ENCODE measurements at regions not wholly inside any gene's neighbourhood (a gene's known extent, or its start where the extent isn't known, plus 50 kb on each side); places are given as distances from the start of the nearest gene placed in this dataset.
"Not testable (repeated sequence)": the region's sequence is repeated elsewhere in the genome, so short reads cannot be mapped to it uniquely, and the experiment has no call there.

DNA sequence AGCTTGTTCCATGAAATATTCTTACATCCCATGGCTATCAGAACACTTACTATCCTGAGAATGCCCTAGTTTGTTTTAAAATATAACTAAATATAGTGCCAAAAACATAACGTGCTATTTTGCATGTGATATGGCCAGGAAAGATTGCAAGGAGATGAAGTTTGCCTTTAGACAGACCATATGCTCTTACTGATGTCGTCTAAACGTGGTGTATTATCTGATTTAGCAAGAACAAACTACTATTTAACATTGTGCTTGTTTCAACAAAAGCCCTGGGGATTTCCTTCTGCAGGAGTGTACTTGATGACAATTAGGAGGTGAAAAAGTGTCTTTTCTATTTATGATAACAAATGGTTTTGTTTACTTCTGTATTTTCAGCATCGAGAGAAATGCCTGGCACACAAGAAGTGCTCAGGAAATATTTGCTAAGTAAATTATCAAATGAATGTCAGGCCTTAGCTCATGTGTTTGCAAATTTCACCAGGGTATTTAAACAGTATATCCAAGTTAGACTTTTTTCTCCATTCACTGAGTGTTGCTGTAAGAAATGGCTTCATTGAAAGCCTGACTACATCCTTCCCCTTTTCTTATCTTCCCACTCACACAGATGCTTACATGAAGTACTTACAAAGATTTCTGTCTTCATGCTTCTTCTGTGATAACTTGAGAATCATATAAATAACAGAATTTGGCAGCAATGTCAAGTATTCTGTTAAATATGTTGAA, 1033.6 kb downstream of the CDH8 start:
- Mint-ChIP-seq H3K4me3 (no peak overlapping the region), H3K27ac (no peak overlapping the region), H3K27me3 (no peaks in the 10 kb centered on the region), H3K9me3 (peaks cover 1% of the 10 kb centered on the region), H3K4me1 (no peaks in the 10 kb centered on the region), H3K36me3 (no peaks in the 10 kb centered on the region)
- DNase-seq = no peak

DNA sequence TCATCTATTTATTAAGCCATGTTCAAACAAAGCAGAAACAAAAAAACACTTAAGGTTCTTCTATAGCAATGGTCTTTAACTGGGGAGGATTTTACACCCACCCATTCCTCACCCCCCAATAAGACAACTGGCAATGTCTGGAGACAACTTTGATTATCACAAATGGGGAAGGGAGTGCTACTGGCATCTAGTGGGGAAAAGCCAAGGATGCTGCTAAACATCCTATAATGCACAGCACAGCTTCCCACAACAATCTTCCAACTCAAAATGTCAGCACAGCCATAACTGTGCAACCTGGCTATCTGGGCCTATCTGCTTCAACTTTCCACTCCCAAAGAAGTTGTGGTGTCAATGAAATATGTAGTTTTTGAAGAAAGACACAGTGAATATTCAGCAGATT, 1044.4 kb downstream of the CDH8 start:
- Mint-ChIP-seq H3K4me1 (no peaks in the 10 kb centered on the region), H3K9me3 (peaks cover 6% of the 10 kb centered on the region), H3K4me3 (no peak overlapping the region), H3K27me3 (no peaks in the 10 kb centered on the region), H3K36me3 (no peaks in the 10 kb centered on the region), H3K27ac (no peak overlapping the region)
- no peak for DNase-seq

DNA sequence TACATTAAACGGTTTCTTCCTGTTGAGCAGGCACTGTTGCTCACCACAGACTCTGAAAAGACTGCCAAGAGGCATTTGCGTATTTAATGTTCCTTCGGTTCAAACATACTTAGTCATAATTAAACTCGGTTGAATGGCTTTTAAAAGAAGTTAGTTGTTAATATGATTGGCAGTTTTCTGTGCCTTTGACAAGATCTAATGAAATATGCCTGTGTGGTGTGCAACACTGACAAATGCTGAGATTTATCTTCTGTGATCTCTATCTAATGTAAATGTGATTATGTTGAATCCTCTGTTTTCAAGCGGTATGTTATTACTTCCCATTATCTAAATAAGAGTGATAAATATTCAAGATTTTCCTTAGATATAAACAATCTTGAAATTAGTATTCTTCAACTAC, 1046.6 kb downstream of the CDH8 start:
- H3K27ac Mint-ChIP-seq = no peak overlapping the region
- H3K27me3 Mint-ChIP-seq = no peaks in the 10 kb centered on the region
- H3K4me1 Mint-ChIP-seq = no peaks in the 10 kb centered on the region
- no peak overlapping the region for H3K4me3 Mint-ChIP-seq
- no peaks in the 10 kb centered on the region for H3K36me3 Mint-ChIP-seq
- H3K9me3 Mint-ChIP-seq = peaks cover 2% of the 10 kb centered on the region
- DNase-seq = no peak

DNA sequence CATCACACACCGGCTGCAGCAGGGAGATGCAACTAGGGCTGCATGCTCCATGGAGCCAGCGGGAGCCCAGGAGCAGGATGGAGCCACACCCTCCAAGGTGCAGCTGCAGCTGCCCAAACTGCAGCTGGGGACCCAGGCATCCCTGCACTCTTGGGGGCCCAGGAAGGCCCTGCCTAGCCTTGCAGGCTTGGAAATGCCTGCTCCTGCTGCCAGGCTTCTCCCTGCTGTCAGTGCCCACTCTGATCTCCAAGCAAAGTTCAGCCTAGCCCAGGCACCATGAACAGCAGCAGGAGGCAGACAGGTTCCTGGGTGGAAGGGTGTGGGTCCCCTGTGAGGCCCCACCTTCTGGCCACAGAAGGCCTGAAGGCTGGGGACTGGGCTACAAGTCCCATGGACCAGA, 1057.1 kb downstream of the CDH8 start:
- Mint-ChIP-seq H3K9me3 (peaks cover 6% of the 10 kb centered on the region), H3K36me3 (no peaks in the 10 kb centered on the region), H3K27me3 (no peaks in the 10 kb centered on the region), H3K4me3 (no peak overlapping the region), H3K4me1 (no peaks in the 10 kb centered on the region), H3K27ac (no peak overlapping the region)
- DNase-seq = no peak

DNA sequence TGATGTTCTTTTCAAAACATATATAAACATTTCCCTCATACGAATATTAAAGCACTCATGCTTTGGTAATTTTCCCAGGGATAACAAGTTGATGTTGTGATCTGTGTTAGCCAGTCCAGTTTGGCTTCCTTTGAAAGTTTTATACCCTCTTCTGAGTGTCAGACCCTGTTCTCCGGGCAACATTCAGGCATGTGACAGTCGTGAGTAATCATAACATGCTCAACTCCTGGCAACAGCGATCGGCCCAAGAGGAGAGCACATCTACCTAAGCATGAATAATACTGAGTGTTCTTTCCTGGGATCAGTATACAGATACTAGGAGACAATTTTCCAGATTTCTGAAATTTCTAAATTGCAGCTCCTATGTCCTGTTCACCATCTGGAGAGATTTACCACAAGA, 1086.4 kb downstream of the CDH8 start:
- Mint-ChIP-seq H3K27ac (no peak overlapping the region), H3K27me3 (no peaks in the 10 kb centered on the region), H3K36me3 (no peaks in the 10 kb centered on the region), H3K4me1 (no peaks in the 10 kb centered on the region), H3K4me3 (no peak overlapping the region), H3K9me3 (peaks cover 3% of the 10 kb centered on the region)
- DNase-seq = no peak

DNA sequence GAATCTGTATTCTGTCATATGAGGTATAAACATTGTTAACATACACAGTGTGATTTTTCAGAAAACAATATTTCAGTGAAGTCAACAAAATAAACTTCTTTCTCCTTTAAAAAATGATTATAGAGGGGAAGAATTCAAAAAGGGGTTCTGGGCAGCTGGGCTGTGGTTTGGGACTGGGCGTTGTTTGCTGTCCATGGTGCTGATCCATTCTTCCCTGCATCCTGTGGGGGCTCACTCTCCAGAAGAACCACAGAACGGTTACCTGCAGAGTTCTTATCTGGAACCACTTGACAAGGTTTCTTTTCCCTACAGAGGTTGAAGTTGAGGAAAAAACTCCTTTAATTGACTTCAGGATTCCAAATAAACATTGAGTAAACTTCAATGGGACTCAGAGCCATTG, 1091.0 kb downstream of the CDH8 start:
- Mint-ChIP-seq H3K27me3 (no peaks in the 10 kb centered on the region), H3K36me3 (no peaks in the 10 kb centered on the region)

DNA sequence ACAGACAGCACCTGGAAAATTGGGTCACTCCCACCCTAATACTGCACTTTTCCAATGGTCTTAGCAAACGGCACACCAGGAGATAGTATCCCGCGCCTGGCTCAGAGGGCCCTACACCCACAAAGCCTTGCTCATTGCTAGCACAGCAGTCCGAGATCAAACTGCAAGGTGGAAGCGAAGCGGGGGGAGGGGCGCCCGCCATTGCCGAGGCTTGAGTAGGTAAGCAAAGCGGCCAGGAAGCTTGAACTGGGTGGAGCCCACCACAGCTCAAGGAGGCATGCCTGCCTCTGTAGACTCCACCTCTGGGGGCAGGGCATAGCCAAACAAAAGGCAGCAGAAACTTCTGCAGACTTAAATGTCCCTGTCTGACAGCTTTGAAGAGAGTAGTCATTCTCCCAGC, 1100.0 kb downstream of the CDH8 start:
- H3K4me1 Mint-ChIP-seq = not testable (repeated sequence)

More for the DNA sequence above, 1091.0 kb downstream of the CDH8 start:
- H3K27ac Mint-ChIP-seq = no peak overlapping the region
- peaks cover 4% of the 10 kb centered on the region for H3K9me3 Mint-ChIP-seq
- DNase-seq = no peak
- H3K4me1 Mint-ChIP-seq = no peaks in the 10 kb centered on the region
- no peak overlapping the region for H3K4me3 Mint-ChIP-seq

DNA sequence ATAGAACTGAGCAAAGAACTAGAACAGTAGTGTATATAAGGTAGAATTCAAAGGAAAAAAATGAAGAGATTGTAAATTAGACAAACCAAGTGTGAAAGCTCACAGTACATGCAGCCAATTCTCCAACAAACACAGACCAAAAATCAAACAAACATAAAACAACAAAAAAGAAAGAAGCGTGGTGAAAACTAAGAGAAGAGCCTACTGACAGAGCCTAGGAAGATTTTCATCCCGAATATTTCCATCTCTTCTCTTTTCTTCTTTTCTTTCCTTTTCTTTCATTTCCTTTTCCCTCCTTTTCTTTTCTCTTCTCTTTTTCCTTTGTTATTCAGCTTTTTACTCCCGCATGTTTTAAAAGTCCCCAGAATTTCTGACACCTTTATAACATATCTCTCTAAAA, 1103.6 kb downstream of the CDH8 start:
- H3K9me3 Mint-ChIP-seq = peaks cover 5% of the 10 kb centered on the region
- no peak overlapping the region for H3K4me3 Mint-ChIP-seq
- no peaks in the 10 kb centered on the region for H3K4me1 Mint-ChIP-seq
- no peak overlapping the region for H3K27ac Mint-ChIP-seq
- DNase-seq = no peak
- no peaks in the 10 kb centered on the region for H3K36me3 Mint-ChIP-seq
- H3K27me3 Mint-ChIP-seq = no peaks in the 10 kb centered on the region

More for the DNA sequence above, 1100.0 kb downstream of the CDH8 start:
- H3K4me3 Mint-ChIP-seq, H3K36me3 Mint-ChIP-seq, H3K27me3 Mint-ChIP-seq, H3K27ac Mint-ChIP-seq, DNase-seq: not testable (repeated sequence)
- H3K9me3 Mint-ChIP-seq = peaks cover 11% of the 10 kb centered on the region

DNA sequence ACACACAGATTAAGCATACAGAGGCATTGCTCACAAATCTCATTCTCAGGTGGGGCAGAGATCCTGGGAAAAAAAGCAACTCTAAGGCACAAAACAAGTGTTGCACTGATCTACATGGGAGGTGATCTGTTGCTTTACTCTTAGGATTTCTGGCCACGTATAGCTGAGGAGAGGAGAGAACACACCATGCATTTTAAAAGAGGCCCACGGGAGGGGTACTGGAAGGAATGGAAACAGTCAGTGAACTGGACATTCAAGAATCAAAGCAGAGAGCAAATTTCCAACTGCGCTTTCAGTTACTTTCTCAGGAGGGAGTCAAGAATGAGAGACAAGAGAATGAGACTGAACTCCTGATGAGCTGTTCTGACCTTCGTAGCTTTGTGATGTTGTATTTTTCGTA, 1105.9 kb downstream of the CDH8 start:
- Mint-ChIP-seq H3K4me1 (no peaks in the 10 kb centered on the region), H3K27me3 (no peaks in the 10 kb centered on the region), H3K4me3 (no peak overlapping the region), H3K27ac (no peak overlapping the region), H3K9me3 (peaks cover under 1% of the 10 kb centered on the region), H3K36me3 (no peaks in the 10 kb centered on the region)
- DNase-seq = no peak

DNA sequence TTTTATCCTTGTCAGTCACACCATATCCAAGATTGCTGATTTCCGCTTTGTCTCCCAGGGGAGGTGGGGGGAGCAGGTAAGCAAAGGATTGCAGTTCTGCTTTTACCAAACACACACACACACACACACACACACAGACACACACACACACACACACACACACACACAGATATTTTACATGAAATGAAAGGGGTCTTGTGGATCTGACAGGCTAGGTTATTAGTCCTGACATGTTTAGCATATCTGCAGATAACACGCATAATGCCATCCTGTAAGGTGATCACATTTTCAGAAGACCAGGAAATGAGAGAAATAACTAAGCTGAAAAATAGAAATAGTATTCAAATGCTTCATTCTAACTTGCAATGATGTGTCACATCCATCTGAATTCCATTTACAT, 1113.3 kb downstream of the CDH8 start:
- no peak overlapping the region for H3K4me3 Mint-ChIP-seq
- no peak overlapping the region for H3K27ac Mint-ChIP-seq
- DNase-seq = no peak
- no peaks in the 10 kb centered on the region for H3K36me3 Mint-ChIP-seq
- no peaks in the 10 kb centered on the region for H3K4me1 Mint-ChIP-seq
- peaks cover 4% of the 10 kb centered on the region for H3K9me3 Mint-ChIP-seq
- H3K27me3 Mint-ChIP-seq = no peaks in the 10 kb centered on the region

DNA sequence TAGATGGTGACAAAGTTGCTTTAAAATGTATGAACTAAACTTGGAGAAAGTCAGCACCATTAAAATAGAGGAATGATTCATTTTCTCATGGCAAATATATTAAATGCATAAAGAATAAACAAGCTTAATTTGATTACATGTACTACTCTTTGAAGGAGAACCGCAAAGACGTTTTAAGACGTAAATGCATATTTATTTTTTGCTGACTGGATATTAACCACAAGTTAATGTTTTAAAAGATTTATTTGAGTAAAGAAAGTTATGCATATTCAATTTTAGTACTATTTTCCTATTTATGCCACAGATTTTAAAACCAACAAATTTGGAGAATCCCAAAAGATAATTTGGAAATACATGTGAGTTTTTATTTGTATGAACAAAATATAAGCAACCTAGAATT, 1121.9 kb downstream of the CDH8 start:
- Mint-ChIP-seq H3K4me3 (no peak overlapping the region), H3K27ac (no peak overlapping the region), H3K4me1 (no peaks in the 10 kb centered on the region), H3K27me3 (no peaks in the 10 kb centered on the region), H3K36me3 (no peaks in the 10 kb centered on the region), H3K9me3 (peaks cover 9% of the 10 kb centered on the region)
- no peak for DNase-seq

DNA sequence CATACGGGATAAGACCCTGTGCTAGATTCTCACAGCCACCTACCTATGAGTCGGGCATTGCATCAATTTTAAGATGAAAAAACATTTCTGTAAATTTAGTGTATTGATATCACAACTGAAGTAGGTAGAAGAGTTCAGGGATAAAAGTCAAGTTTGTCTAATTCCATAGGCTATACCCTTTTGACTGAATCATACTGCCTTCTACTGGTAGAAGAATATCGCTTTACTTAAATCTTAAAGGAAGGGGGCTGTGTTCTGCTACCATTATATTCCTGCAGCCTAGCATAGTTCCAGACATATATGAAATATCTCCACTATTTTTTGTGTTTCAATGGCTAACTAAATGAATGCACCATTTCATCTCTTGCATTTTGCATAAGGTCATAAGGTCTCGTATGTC, 1128.6 kb downstream of the CDH8 start:
- Mint-ChIP-seq H3K4me3 (no peak overlapping the region), H3K27ac (no peak overlapping the region), H3K9me3 (peaks cover 8% of the 10 kb centered on the region), H3K4me1 (no peaks in the 10 kb centered on the region), H3K36me3 (no peaks in the 10 kb centered on the region), H3K27me3 (no peaks in the 10 kb centered on the region)
- DNase-seq = no peak

DNA sequence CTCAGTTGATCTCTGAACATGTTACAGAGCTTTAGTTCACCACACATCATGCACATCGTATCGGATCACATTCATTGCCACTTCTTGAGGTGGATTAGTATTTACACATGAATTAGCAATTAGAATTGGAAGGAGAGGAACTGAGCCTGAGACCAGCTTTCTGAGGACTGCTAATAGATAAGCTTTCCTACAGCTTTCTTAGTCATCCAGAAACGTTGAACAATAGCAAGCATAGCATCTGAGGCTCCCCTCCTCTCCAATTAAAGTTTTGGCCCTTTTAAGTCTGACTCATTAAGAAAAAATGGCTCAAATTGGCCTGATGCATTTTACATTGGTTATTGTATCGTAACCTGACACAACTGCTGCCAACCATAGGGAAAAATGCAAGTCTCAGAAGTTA, 1130.4 kb downstream of the CDH8 start:
- Mint-ChIP-seq H3K4me3 (no peak overlapping the region), H3K4me1 (no peaks in the 10 kb centered on the region), H3K36me3 (no peaks in the 10 kb centered on the region), H3K9me3 (peaks cover 7% of the 10 kb centered on the region), H3K27me3 (no peaks in the 10 kb centered on the region), H3K27ac (no peak overlapping the region)
- no peak for DNase-seq

DNA sequence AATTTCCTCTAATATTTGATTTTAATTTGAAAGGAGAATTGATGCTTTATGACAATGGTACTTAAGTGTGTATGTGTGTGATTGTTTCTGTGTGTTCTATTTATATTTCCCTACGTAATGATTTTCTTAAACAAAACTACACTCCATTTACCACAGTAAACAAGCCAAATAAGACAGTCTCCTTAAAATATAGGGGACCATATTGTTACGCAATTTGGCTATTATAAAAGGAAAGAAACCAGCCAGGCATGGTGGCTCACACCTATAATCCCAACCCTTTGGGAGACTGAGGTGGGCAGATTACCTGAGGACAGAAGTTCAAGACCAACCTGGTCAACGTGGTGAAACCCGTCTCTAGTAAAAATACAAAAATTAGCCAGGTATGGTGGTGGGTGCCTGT, 1134.1 kb downstream of the CDH8 start:
- no peak for DNase-seq
- H3K4me1 Mint-ChIP-seq = no peaks in the 10 kb centered on the region
- H3K27me3 Mint-ChIP-seq = no peaks in the 10 kb centered on the region
- no peaks in the 10 kb centered on the region for H3K36me3 Mint-ChIP-seq
- H3K27ac Mint-ChIP-seq = no peak overlapping the region
- H3K9me3 Mint-ChIP-seq = peaks cover 7% of the 10 kb centered on the region
- no peak overlapping the region for H3K4me3 Mint-ChIP-seq

DNA sequence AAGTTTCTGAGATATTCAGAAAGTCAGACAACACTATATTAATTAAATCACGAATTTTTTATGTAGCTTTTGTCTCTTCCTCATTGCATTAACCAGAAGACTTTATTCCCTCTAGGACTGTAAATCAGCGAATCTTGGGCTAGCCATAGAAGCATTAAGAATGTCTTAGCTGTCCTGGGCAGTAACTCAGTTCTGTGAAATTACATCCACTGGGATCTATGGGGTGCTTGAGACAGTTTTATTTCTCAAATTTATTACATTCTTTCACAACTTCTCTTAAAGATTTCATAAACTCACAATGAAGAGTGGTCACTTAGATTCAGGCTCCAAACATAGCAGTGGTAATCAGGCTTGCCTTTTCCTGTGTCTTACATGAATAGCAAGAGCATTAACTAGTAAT, 1153.4 kb downstream of the CDH8 start:
- Mint-ChIP-seq H3K9me3 (peaks cover 8% of the 10 kb centered on the region), H3K27ac (no peak overlapping the region), H3K27me3 (no peaks in the 10 kb centered on the region), H3K4me1 (no peaks in the 10 kb centered on the region), H3K36me3 (no peaks in the 10 kb centered on the region), H3K4me3 (no peak overlapping the region)
- no peak for DNase-seq

DNA sequence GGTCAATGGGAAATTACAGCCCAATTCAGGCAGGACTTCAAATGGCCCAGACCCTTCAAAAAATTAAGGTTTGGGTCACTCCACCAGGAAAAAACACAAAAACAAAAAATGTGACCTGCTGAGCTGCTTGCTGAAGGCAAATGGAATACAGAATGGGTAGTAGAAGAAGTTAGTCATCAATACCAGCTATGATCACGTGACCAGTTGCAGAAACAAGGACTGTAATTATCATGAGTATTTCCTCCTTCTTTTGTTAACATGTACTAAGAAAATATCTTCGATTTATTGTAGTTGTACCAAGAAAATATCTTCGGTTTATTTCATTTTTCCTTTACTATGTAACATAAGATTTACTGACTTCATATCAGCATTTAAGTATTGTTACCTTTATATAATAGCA, 1183.6 kb downstream of the CDH8 start:
- Mint-ChIP-seq H3K4me1 (no peaks in the 10 kb centered on the region), H3K36me3 (no peaks in the 10 kb centered on the region), H3K9me3 (peaks cover 6% of the 10 kb centered on the region), H3K27me3 (no peaks in the 10 kb centered on the region), H3K4me3 (no peak overlapping the region), H3K27ac (no peak overlapping the region)
- DNase-seq = no peak

All from activated naive CD8-positive, alpha-beta T cell treated with anti-CD3 and anti-CD28 coated beads for 36 hours (primary cell).